Left lung (tissue), 4 donors: ENCODE measurements at regions not wholly inside any gene's neighbourhood (a gene's known extent, or its start where the extent isn't known, plus 50 kb on each side); places are given as distances from the start of the nearest gene placed in this dataset.
"Not testable (repeated sequence)": the region's sequence is repeated elsewhere in the genome, so short reads cannot be mapped to it uniquely, and the experiment has no call there.

Experiments used
- ATAC-seq: fragments of 200-7000 bp; cut with Tn5 transposase; one replicate; pipeline ENCODE4 v1.9.1; 2020; ENCODE audit warnings: moderate library complexity
- DNase-seq, 4 donors: peaks; one replicate each; pipeline ENCODE4 v3.0.0-alpha.2; 2013 to 2020
- H3K27ac ChIP-seq, 2 donors: fragments of 200-600 bp; sonication (generic) in 1 of 2; one replicate each; pipeline versions ENCODE4 v1.5.0 to v1.8.0; 2020 to 2021
- H3K27me3 ChIP-seq, 2 donors: fragments of 200-600 bp; sonication (generic) in 1 of 2; one replicate each; pipeline versions ENCODE4 v1.5.0 to v1.8.0; 2020 to 2021
- H3K36me3 ChIP-seq, 2 donors: fragments of 200-600 bp; sonication (generic) in 1 of 2; one replicate each; pipeline versions ENCODE4 v1.5.0 to v1.8.0; 2020 to 2021
- H3K4me1 ChIP-seq, 2 donors: fragments of 200-600 bp; one replicate each; pipeline ENCODE4 v1.8.0; 2021
- H3K4me3 ChIP-seq, 2 donors: fragments of 200-600 bp; sonication (generic) in 1 of 2; one replicate each; pipeline versions ENCODE4 v1.5.0 to v1.8.0; 2020 to 2021; ENCODE audit warnings: mild to moderate bottlenecking in 1 of 2
- H3K9me3 ChIP-seq, 2 donors: fragments of 200-600 bp; sonication (generic) in 1 of 2; one replicate each; pipeline versions ENCODE4 v1.5.0 to v1.8.0; 2020 to 2021
- intact Hi-C, 2 donors: fragments of 100-400 bp; cut with DNase I; formaldehyde crosslinking; loops; one replicate each; pipeline versions ENCODE4 v1.11.2 to v1.14.2; 2022
- TF ChIP-seq, protein P1 (sequence below), 2 donors: fragments of 200-600 bp; sonication (generic) in 1 of 2; IDR thresholded peaks; one replicate each; pipeline versions ENCODE4 v1.5.0 to v1.8.0; 2021; ENCODE audit warnings: antibody characterized with exemption in 2 of 2
- donor health status: DM: no; HTN: yes; CAD: no.
- donor health status: DM: no; HTN: no; CAD: no.

DNA sequence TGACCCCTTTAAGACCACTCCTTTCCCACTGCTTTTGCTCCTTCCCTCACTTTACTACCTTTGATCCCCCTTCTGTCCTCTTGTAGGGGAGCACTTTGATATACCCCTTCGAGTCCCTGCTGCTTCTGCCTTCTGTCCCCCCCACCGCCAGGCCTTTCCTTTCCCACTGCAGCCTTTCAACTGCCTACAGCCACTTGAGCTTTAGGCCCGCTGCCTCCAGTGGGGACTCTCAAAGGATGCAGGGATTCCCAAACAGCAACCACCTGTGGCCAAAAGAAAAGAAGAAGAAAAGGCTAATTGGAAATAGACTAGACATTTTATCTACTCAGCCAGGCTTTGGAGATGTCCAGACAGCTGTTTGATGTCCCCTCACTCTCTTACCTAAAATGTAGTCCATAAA is 77.0 kb upstream of the DTNBP1 start:
- H3K4me1 ChIP-seq = no peaks in the 10 kb centered on the region
- intact Hi-C loops = no loop called here
- TF ChIP-seq, protein P1, sequence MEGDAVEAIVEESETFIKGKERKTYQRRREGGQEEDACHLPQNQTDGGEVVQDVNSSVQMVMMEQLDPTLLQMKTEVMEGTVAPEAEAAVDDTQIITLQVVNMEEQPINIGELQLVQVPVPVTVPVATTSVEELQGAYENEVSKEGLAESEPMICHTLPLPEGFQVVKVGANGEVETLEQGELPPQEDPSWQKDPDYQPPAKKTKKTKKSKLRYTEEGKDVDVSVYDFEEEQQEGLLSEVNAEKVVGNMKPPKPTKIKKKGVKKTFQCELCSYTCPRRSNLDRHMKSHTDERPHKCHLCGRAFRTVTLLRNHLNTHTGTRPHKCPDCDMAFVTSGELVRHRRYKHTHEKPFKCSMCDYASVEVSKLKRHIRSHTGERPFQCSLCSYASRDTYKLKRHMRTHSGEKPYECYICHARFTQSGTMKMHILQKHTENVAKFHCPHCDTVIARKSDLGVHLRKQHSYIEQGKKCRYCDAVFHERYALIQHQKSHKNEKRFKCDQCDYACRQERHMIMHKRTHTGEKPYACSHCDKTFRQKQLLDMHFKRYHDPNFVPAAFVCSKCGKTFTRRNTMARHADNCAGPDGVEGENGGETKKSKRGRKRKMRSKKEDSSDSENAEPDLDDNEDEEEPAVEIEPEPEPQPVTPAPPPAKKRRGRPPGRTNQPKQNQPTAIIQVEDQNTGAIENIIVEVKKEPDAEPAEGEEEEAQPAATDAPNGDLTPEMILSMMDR (IDR thresholded peaks at IDR 0.05) = no peak
- no peak overlapping the region for H3K27ac ChIP-seq
- H3K9me3 ChIP-seq = no peaks in the 10 kb centered on the region
- DNase-seq = no peak
- H3K27me3 ChIP-seq = no peaks in the 10 kb centered on the region
- no peaks in the 10 kb centered on the region for H3K36me3 ChIP-seq
- no peak for ATAC-seq
- H3K4me3 ChIP-seq = no peak overlapping the region

DNA sequence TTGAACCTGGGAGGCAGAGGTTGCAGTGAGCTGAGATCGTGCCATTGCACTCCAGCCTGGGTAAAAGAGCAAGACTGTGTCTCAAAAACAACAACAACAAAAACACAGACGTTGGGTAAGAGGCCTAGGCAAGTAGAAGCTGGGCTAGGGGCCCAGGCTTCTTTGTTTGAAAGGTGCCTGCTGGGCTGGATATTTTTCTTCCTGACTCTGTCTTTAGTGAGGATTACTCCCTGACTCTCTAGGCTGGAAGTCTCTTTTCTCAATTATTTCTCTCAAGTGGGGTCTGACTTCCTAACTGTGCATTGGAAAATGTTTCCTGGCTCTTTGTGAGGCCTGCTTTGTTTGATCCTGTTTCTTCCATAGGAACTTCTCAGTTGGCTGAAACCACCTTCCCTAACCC is 76.5 kb upstream of the DTNBP1 start:
- no peaks in the 10 kb centered on the region for H3K27me3 ChIP-seq
- H3K9me3 ChIP-seq = no peaks in the 10 kb centered on the region
- no peaks in the 10 kb centered on the region for H3K36me3 ChIP-seq
- H3K4me1 ChIP-seq = no peaks in the 10 kb centered on the region
- no peak overlapping the region for H3K4me3 ChIP-seq
- intact Hi-C loops = no loop called here
- DNase-seq (no peak), ATAC-seq (no peak)
- TF ChIP-seq, protein P1 (IDR thresholded peaks at IDR 0.05) = no peak
- no peak overlapping the region for H3K27ac ChIP-seq

DNA sequence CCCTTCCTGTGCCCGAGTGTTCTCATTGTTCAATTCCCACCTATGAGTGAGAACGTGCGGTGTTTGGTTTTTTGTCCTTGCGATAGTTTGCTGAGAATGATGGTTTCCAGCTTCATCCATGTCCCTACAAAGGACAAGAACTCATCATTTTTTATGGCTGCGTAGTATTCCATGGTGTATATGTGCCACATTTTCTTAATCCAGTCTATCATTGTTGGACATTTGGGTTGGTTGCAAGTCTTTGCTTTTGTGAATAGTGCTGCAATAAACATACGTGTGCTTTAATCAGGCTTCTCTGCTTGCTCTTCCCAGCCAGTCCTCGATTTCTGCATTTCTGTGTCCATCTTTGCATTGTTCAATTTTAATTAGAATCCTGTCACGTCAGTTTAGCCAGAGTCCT is 75.4 kb upstream of the DTNBP1 start:
- intact Hi-C loops, ATAC-seq, H3K27ac ChIP-seq, DNase-seq, H3K9me3 ChIP-seq, H3K27me3 ChIP-seq, H3K4me3 ChIP-seq, H3K36me3 ChIP-seq, H3K4me1 ChIP-seq: not testable (repeated sequence)

DNA sequence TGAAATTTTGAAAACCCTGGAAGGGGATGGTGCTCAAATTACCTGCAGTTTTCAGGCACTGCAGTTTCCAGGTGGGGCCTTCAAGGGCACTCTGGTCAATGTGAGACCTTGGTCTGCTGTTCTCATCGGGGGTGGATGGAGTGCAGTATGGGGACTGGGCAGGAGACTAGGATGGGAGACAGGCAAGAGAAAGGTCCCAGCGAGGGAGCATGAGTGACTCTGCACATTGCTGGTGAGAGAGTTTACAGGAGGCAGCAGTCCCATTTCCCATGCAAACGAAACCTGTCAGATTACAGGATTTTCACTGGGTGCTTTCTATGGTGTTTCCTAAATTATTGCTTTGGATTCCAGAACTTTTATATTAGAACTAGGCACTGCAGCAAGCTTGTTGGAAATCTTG is 73.5 kb upstream of the DTNBP1 start:
- intact Hi-C loops = no loop called here
- H3K27ac ChIP-seq = no peak overlapping the region
- H3K27me3 ChIP-seq = no peaks in the 10 kb centered on the region
- ATAC-seq = no peak
- TF ChIP-seq, protein P1 (IDR thresholded peaks at IDR 0.05) = no peak
- no peaks in the 10 kb centered on the region for H3K9me3 ChIP-seq
- H3K4me1 ChIP-seq = no peaks in the 10 kb centered on the region
- no peak for DNase-seq
- no peak overlapping the region for H3K4me3 ChIP-seq
- H3K36me3 ChIP-seq = no peaks in the 10 kb centered on the region

DNA sequence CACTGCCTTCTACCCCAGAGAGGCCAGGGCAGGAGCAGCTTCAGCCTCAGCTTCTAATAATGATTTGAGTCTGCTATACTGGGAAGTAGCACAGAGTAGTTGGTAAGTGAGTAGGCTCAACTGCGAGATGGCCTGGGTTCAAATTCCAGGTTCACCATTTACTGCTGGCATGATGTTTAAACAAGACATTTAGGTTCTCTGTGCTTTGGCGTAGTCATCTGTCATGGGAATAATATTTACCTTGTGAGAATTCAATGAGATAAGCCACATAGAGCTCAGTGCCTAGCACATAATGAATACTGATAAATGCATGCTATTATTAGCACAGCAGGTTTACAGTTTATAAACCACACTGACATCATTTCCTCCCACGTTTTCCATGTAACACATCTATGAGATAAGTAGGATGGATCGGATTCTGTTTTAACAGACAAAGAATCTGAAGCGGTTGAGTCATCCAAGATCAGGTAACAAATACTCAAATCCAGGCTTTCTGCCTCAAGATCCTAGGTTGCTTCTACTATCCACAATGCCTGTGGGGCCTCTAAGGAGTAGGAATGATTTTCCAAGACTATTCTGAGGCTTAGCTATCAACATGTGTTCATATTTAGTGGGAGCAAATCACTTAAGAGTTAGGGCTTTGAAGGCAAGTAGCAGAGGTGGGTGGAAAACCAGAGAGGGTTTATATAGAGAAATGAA is 72.9 kb upstream of the DTNBP1 start:
- Histone ChIP-seq H3K27me3 (no peaks in the 10 kb centered on the region), H3K9me3 (no peaks in the 10 kb centered on the region), H3K27ac (no peak overlapping the region), H3K4me3 (no peak overlapping the region), H3K4me1 (no peaks in the 10 kb centered on the region), H3K36me3 (no peaks in the 10 kb centered on the region)
- ATAC-seq = no peak
- no peak for DNase-seq
- intact Hi-C loops = no loop called here
- TF ChIP-seq, protein P1 (IDR thresholded peaks at IDR 0.05) = no peak
